SK-N-SH (cell line): ENCODE measurements at regions not wholly inside any gene's neighbourhood (a gene's known extent, or its start where the extent isn't known, plus 50 kb on each side); places are given as distances from the start of the nearest gene placed in this dataset.

Source experiments
- CTCF ChIA-PET: fragments of 300-600, 350-600 bp; formaldehyde crosslinking; extraction: SDS; loops from one replicate; lab custom pipeline; 2021; lab: Yijun Ruan, JAX
- POLR2A ChIA-PET: fragments of 350-600 bp; sonication (Branson Sonifier 250); formaldehyde crosslinking; extraction: SDS; loops from one replicate; lab custom pipeline; 2020; ENCODE audit warnings: antibody characterized with exemption, inconsistent platforms; lab: Yijun Ruan, JAX
- DNase-seq: peaks from one replicate; pipeline ENCODE4 v3.0.0; 2012
- H2AFZ ChIP-seq: fragments of 200-600 bp; sonication (generic); 2 replicates; pipeline ENCODE4 v1.8.1; 2016; ENCODE audit warnings: antibody characterized with exemption, mild to moderate bottlenecking, low read depth
- H3F3A ChIP-seq: fragments of 200-600 bp; sonication (generic); replicated peaks from 2 replicates; pipeline ENCODE3; 2016; ENCODE audit warnings: antibody characterized with exemption, mild to moderate bottlenecking; ENCODE audit not compliant: insufficient read depth
- H3K27ac ChIP-seq, 2 experiments: fragments of 200-500 bp in 1 of 2; fragments of 200-600 bp in 1 of 2; sonication (Bioruptor generic) in 1 of 2; sonication (generic), shearing (Covaris generic) in 1 of 2; 2 replicates each; pipeline versions ENCODE4 v1.5.1 to v1.6.1; 2014 to 2016; ENCODE audit warnings: low read depth in 2 of 2, inconsistent platforms in 1 of 2, low read length in 1 of 2, mild to moderate bottlenecking in 1 of 2, mixed read lengths in 1 of 2
- H3K27me3 ChIP-seq: fragments of 200-600 bp; sonication (generic), shearing (Covaris generic); 2 replicates; pipeline ENCODE4 v1.6.1; 2016; ENCODE audit warnings: mixed run types; ENCODE audit not compliant: insufficient read depth
- H3K36me3 ChIP-seq, 2 experiments: fragments of 200-500 bp in 1 of 2; fragments of 200-600 bp in 1 of 2; sonication (Bioruptor generic) in 1 of 2; sonication (generic) in 1 of 2; replicated peaks in 1 of 2; 2 replicates each; pipeline versions ENCODE3 to v1.5.1; 2014 to 2016; ENCODE audit warnings: low read length in 1 of 2, mild to moderate bottlenecking in 1 of 2; ENCODE audit not compliant: insufficient read depth in 2 of 2, control insufficient read depth in 1 of 2
- H3K4me1 ChIP-seq, 2 experiments: fragments of 200-500 bp in 1 of 2; fragments of 200-600 bp in 1 of 2; sonication (Bioruptor generic) in 1 of 2; sonication (generic), shearing (Covaris generic) in 1 of 2; 2 replicates each; pipeline versions ENCODE4 v1.5.1 to v1.6.1; 2014 to 2016; ENCODE audit warnings: low read depth in 1 of 2, low read length in 1 of 2, mixed run types in 1 of 2; ENCODE audit not compliant: insufficient read depth in 2 of 2, control insufficient read depth in 1 of 2
- H3K4me2 ChIP-seq: fragments of 200-600 bp; sonication (generic), shearing (Covaris generic); 2 replicates; pipeline ENCODE4 v1.6.1; 2017; ENCODE audit warnings: mixed run types
- H3K4me3 ChIP-seq, 2 experiments: fragments of 200-500 bp in 1 of 2; fragments of 200-600 bp in 1 of 2; sonication (Bioruptor generic) in 1 of 2; sonication (generic), shearing (Covaris generic) in 1 of 2; 2 replicates each; pipeline versions ENCODE4 v1.5.1 to v1.8.1; 2014 to 2016; ENCODE audit warnings: low read depth in 2 of 2, inconsistent platforms in 1 of 2, low read length in 1 of 2, mild to moderate bottlenecking in 1 of 2, mixed read lengths in 1 of 2, moderate library complexity in 1 of 2
- H3K79me2 ChIP-seq: fragments of 200-600 bp; sonication (generic); 2 replicates; pipeline ENCODE4 v1.8.1; 2017; ENCODE audit warnings: mild to moderate bottlenecking; ENCODE audit not compliant: insufficient read depth
- H3K9ac ChIP-seq: fragments of 200-600 bp; sonication (generic); 2 replicates; pipeline ENCODE4 v1.6.1; 2017; ENCODE audit warnings: mixed run types
- H3K9me2 ChIP-seq: fragments of 200-600 bp; sonication (generic); 2 replicates; pipeline ENCODE4 v1.6.1; 2017; ENCODE audit warnings: mixed run types
- H3K9me3 ChIP-seq: fragments of 200-600 bp; sonication (generic); 2 replicates; pipeline ENCODE4 v1.6.1; 2017; ENCODE audit warnings: mixed run types, mild to moderate bottlenecking, moderate library complexity
- H4K20me1 ChIP-seq: fragments of 200-600 bp; sonication (generic); 2 replicates; pipeline ENCODE4 v1.6.1; 2017; ENCODE audit warnings: mild to moderate bottlenecking, mixed run types; ENCODE audit not compliant: insufficient read depth
- EP300 ChIP-seq, 2 experiments: IDR thresholded peaks; 2 replicates each; pipeline versions ENCODE4 v1.4.0 to v1.6.1; 2012; ENCODE audit warnings: borderline replicate concordance in 1 of 2, low read depth in 1 of 2, low read length in 1 of 2
- EZH2phosphoT487 ChIP-seq: fragments of 200-600 bp; sonication (generic); IDR thresholded peaks from 2 replicates; pipeline ENCODE4 v1.6.1; 2017; ENCODE audit warnings: low read depth, mixed run types, mild to moderate bottlenecking, antibody characterized with exemption, moderate library complexity, borderline replicate concordance
- JUND ChIP-seq: IDR thresholded peaks from 2 replicates; pipeline ENCODE4 v1.4.0; 2012
- MEF2A ChIP-seq: IDR thresholded peaks from 2 replicates; pipeline ENCODE4 v1.4.0; 2012; ENCODE audit warnings: low read depth, borderline replicate concordance
- RXRA ChIP-seq: IDR thresholded peaks from 2 replicates; pipeline ENCODE4 v1.4.0; 2012; ENCODE audit warnings: low read depth, mild to moderate bottlenecking, borderline replicate concordance
- SIN3A ChIP-seq: IDR thresholded peaks from 2 replicates; pipeline ENCODE4 v1.6.1; 2012; ENCODE audit warnings: low read depth, mild to moderate bottlenecking, low read length, moderate library complexity, borderline replicate concordance
- TCF12 ChIP-seq: IDR thresholded peaks from 2 replicates; pipeline ENCODE4 v1.4.0; 2012
- YY1 ChIP-seq: IDR thresholded peaks from 2 replicates; pipeline ENCODE4 v1.4.0; 2012; ENCODE audit warnings: low read depth, mild to moderate bottlenecking
- WGBS: methylation state at CpG from one replicate; pipeline ENCODE4 v1.1.6; 2017; ENCODE audit warnings: low lambda C conversion rate; 5-methylcytosine and 5-hydroxymethylcytosine counted together
- TF ChIP-seq, protein P1 (sequence below): IDR thresholded peaks from 2 replicates; pipeline ENCODE4; 2012
- TF ChIP-seq, protein P2 (sequence below): IDR thresholded peaks from 2 replicates; pipeline ENCODE4 v1.4.0; 2012; ENCODE audit warnings: low read depth, borderline replicate concordance
- TF ChIP-seq, protein P3 (sequence below): IDR thresholded peaks from 2 replicates; pipeline ENCODE4 v1.6.1; 2012; ENCODE audit warnings: mild to moderate bottlenecking, low read depth, low read length, moderate library complexity

DNA sequence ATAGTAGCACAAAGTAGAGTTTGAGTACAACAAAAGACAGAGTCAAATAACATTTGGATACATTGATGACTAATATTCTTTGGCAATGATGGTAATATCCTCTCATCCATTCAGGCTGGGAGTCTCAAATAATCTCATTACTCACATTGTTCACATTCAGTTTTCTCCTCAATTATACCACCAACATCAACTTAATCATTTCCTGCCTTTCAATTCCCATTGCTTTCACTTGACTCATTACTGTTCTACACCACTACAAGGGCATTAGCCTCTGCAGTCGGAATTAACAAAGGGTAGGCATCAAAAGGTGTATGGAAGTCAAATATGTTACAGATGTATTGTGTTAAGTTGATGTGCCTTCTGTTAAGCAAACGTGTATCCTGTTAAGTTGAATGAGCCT is 518.4 kb upstream of the SLITRK1 start (continued):
- TF ChIP-seq, protein P1, sequence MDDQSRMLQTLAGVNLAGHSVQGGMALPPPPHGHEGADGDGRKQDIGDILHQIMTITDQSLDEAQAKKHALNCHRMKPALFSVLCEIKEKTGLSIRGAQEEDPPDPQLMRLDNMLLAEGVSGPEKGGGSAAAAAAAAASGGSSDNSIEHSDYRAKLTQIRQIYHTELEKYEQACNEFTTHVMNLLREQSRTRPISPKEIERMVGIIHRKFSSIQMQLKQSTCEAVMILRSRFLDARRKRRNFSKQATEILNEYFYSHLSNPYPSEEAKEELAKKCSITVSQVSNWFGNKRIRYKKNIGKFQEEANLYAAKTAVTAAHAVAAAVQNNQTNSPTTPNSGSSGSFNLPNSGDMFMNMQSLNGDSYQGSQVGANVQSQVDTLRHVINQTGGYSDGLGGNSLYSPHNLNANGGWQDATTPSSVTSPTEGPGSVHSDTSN = peak; percentile 91
- TF ChIP-seq, all 33 proteins: peak for 11

DNA sequence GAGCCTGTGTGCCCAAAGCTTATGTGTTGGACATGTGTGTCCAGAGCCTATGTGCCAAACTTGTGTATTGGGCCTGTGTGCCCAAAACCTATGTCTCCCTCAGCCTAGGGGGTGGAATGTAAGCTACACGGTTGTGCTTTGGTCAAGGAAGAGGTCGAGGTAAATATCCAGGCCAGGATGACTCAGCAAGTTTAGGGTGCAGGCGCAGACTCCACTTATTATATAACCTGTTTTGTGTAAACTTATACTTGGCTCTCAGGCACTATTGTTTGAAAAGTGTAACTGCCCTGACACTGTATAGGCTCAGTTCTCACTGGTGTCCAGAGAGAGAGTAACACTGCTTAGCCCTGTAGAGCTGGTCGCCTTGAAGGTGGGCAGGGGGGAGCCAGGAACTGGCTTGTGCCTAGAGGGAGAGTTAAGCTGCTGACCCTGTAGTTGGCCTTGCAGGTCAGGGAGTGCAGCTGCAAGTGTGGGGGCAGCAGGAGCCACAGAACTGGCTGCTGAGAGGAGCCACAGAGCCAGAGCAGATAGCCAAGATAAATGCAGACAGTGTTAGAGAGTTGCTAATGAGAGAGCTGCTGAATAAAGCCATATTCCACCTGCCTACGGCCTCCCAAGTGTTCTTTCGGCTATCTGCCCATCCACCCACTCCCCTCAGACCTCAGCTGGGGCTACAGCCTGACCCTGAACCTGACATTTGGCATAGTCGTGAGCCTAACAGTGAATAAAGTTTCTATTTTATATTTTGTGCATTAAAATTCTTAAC is 517.2 kb upstream of the SLITRK1 start:
- no peak for DNase-seq
- peak overlapping the region in 1 of 2 experiments; percentile 64; a peak in 2 of 4 replicates for H3K27ac ChIP-seq
- H3K36me3 ChIP-seq = no peaks in the 10 kb centered on the region

DNA sequence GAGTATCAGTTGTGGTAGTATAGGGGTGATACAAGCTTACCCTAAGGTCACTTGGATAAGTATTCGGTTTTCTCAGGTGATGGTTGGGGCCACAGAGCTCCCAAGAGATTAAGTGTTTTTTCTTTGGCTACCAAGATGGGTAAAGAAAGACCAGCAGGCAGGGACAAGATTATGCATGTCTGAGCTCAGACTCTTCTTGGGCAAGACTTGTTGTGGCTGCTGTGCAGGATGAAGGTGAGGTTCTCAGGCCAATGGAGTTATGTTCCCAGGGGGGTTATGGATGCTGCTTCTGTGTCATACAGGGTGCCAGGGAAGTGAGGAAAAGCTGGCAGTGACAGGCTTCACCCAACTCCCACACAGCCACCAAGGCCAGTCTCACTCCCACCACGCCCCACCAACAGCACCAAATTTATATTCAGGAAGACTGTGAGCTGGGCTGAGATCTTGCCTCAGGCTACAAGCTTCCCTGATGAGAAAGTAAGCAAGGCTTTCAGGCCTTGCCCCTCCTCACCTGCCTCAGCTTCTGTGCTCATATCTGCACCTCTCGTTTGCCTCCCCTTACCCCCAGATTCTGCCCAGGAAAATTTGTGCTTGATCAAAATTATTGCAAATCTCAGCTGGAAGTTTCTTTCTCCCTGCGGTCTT is 511.8 kb upstream of the SLITRK1 start:
- Histone ChIP-seq H3K79me2 (no peaks in the 10 kb centered on the region), H3K36me3 (no peaks in the 10 kb centered on the region), H3K27ac (no peak overlapping the region), H2AFZ (no peak overlapping the region), H3K9ac (no peak overlapping the region), H3K4me2 (no peak overlapping the region), H3K4me1 (no peaks in the 10 kb centered on the region), H3K4me3 (no peak overlapping the region), H3K27me3 (no peaks in the 10 kb centered on the region), H3K9me2 (no peaks in the 10 kb centered on the region), H3F3A (no peaks in the 10 kb centered on the region)
- no peak for DNase-seq
- WGBS = 51% methylated on average over 4 of the region's 4 CpGs
- POLR2A ChIA-PET = no interaction called here
- CTCF ChIA-PET = interaction anchor here (0.6 kb wide), 1 partner anchor 115 kb away, joined by 3 read pairs; no protein-coding TSS in a partner anchor
- TF ChIP-seq, protein P2, sequence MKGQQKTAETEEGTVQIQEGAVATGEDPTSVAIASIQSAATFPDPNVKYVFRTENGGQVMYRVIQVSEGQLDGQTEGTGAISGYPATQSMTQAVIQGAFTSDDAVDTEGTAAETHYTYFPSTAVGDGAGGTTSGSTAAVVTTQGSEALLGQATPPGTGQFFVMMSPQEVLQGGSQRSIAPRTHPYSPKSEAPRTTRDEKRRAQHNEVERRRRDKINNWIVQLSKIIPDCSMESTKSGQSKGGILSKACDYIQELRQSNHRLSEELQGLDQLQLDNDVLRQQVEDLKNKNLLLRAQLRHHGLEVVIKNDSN = no peak
- TF ChIP-seq RXRA (no peak), JUND (no peak), SIN3A (no peak), YY1 (no peak), EZH2phosphoT487 (no peak), EP300 (IDR thresholded peaks at IDR 0.05; ENCODE audit: borderline replicate concordance in 1 of 2, low read depth in 1 of 2, low read length in 1 of 2) (no peak)
- TF ChIP-seq, all 33 proteins: peak for 0
- Histone ChIP-seq H3K9me3 (0 out of 2 replicates have a peak, but pooled peaks cover 7% of the 10 kb centered on the region), H4K20me1 (no peaks in the 10 kb centered on the region)

More for the DNA sequence above, 517.2 kb upstream of the SLITRK1 start:
- H3K4me2 ChIP-seq = no peak overlapping the region
- ChIA-PET POLR2A (no interaction called here), CTCF (no interaction called here)
- H3K4me1 ChIP-seq = peaks cover 0 to 13% of the 10 kb centered on the region in 2 experiments; a peak in 1 of 4 replicates
- H4K20me1 ChIP-seq = no peaks in the 10 kb centered on the region
- no peak overlapping the region for H3K4me3 ChIP-seq
- WGBS = 60% methylated on average over 6 of the region's 7 CpGs
- H3K27me3 ChIP-seq = no peaks in the 10 kb centered on the region
- no peaks in the 10 kb centered on the region for H3K9me2 ChIP-seq
- H2AFZ ChIP-seq = peak overlapping the region; percentile 37; the same call in 1 of the 2 replicates
- H3K79me2 ChIP-seq = no peaks in the 10 kb centered on the region
- H3K9me3 ChIP-seq = no peaks in the 10 kb centered on the region
- TF ChIP-seq, protein P3, sequence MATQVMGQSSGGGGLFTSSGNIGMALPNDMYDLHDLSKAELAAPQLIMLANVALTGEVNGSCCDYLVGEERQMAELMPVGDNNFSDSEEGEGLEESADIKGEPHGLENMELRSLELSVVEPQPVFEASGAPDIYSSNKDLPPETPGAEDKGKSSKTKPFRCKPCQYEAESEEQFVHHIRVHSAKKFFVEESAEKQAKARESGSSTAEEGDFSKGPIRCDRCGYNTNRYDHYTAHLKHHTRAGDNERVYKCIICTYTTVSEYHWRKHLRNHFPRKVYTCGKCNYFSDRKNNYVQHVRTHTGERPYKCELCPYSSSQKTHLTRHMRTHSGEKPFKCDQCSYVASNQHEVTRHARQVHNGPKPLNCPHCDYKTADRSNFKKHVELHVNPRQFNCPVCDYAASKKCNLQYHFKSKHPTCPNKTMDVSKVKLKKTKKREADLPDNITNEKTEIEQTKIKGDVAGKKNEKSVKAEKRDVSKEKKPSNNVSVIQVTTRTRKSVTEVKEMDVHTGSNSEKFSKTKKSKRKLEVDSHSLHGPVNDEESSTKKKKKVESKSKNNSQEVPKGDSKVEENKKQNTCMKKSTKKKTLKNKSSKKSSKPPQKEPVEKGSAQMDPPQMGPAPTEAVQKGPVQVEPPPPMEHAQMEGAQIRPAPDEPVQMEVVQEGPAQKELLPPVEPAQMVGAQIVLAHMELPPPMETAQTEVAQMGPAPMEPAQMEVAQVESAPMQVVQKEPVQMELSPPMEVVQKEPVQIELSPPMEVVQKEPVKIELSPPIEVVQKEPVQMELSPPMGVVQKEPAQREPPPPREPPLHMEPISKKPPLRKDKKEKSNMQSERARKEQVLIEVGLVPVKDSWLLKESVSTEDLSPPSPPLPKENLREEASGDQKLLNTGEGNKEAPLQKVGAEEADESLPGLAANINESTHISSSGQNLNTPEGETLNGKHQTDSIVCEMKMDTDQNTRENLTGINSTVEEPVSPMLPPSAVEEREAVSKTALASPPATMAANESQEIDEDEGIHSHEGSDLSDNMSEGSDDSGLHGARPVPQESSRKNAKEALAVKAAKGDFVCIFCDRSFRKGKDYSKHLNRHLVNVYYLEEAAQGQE = no peak
- TF ChIP-seq TCF12 = no peak
- TF ChIP-seq MEF2A = no peak
- H3F3A ChIP-seq = peaks cover 12% of the 10 kb centered on the region
- no peak overlapping the region for H3K9ac ChIP-seq
